GM13976 (cell line): ENCODE measurements at regions not wholly inside any gene's neighbourhood (a gene's known extent, or its start where the extent isn't known, plus 50 kb on each side); places are given as distances from the start of the nearest gene placed in this dataset.

Experiments used
- DNase-seq: peaks from one replicate; pipeline ENCODE4 v3.0.0; 2012; ENCODE audit warnings: low spot score
- CTCF ChIP-seq: IDR thresholded peaks from 2 replicates; pipeline ENCODE4 v1.5.1; 2012; ENCODE audit warnings: borderline replicate concordance, mild to moderate bottlenecking; ENCODE audit not compliant: insufficient read depth; ENCODE audit errors: extremely low read depth, missing control alignments, control extremely low read depth
- in situ Hi-C: fragments of 300-500 bp; cut with MboI; formaldehyde crosslinking; loops from one replicate; pipeline ENCODE4 v1.12.0; 2022; ENCODE audit warnings: low sequenced_read_pairs, mixed read lengths, inconsistent platforms; ENCODE audit not compliant: unreplicated experiment

GRCh38 chr3:69504232-69504631, 118.3 kb upstream of the FRMD4B start:
- TF ChIP-seq CTCF = no peak
- no peak for DNase-seq
- in situ Hi-C loops = no loop called here

GRCh38 chr3:69500604-69501003, 114.7 kb upstream of the FRMD4B start:
- no peak for TF ChIP-seq CTCF
- no peak for DNase-seq
- in situ Hi-C loops = no loop called here

- in situ Hi-C loops = no loop called here
- no peak for TF ChIP-seq CTCF
- no peak for DNase-seq
These were observed 114.1 kb upstream of the FRMD4B start for GRCh38 chr3:69499899-69500421.

- DNase-seq = no peak
- in situ Hi-C loops = no loop called here
- TF ChIP-seq CTCF = no peak
These were observed 113.5 kb upstream of the FRMD4B start for GRCh38 chr3:69499422-69499821.

- no peak for DNase-seq
- in situ Hi-C loops = no loop called here
- no peak for TF ChIP-seq CTCF
These were observed 111.0 kb upstream of the FRMD4B start for GRCh38 chr3:69496856-69497255.

- DNase-seq = no peak
- TF ChIP-seq CTCF = no peak
- in situ Hi-C loops = no loop called here
These were observed 108.3 kb upstream of the FRMD4B start for GRCh38 chr3:69494185-69494584.

GRCh38 chr3:69493157-69493556, 107.3 kb upstream of the FRMD4B start:
- TF ChIP-seq CTCF = no peak

More at GRCh38 chr3:69493157-69493556, 107.3 kb upstream of the FRMD4B start:
- in situ Hi-C loops = no loop called here
- no peak for DNase-seq
